Endometrium (tissue), 2 donors: ENCODE measurements at regions not wholly inside any gene's neighbourhood (a gene's known extent, or its start where the extent isn't known, plus 50 kb on each side); places are given as distances from the start of the nearest gene placed in this dataset.
"Not testable (repeated sequence)": the region's sequence is repeated elsewhere in the genome, so short reads cannot be mapped to it uniquely, and the experiment has no call there.

Experiments used
- FAIRE-seq: peaks from 2 replicates; lab custom pipeline; 2012; peaks lifted over from hg19 to GRCh38; lab: Jason Lieb, UNC
- donor health status: control.
- donor health status: control.

DNA sequence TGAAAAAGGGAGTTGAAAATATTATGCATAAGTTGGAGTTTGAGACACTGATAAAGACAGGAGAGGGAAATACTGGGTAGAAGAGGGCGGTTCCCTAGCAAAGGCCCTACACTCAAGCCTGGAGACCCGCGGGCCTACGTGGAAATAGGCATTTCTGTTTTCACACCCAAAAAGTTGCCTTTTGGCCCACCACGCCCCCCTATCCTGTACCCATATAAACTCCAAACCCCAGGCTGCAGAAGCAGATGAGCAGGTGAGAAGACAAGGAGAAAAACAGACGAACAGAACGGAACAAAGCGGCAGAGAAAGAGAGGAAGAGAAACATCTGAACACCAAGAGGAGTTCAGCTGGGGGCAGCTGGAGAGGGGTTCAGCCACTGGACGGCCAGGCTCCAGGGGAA lies 177.9 kb downstream of the GALC start:
- no peak for FAIRE-seq

DNA sequence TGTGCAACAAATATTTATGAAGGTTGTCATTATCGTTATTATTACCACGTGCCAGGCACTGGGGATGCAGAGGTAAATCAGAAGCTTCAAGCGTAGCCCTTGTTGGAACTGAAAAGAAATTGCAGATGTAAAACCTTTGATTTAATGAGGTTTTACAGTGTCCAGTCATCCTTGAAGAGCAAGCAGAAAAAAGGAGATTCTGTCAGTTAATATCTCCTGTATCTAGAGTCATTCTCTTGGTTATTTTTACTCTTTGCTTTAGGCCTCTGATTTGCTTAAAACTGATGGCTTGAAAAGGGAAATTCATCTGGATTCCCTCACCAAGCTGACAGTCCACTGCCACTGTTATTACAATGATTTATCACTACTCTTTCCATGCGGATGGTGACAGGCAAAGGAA lies 179.3 kb downstream of the GALC start:
- no peak for FAIRE-seq

GRCh38 chr14:87813211-87813610 lies 179.8 kb downstream of the GALC start:
- no peak for FAIRE-seq

GRCh38 chr14:87811246-87811645 lies 181.7 kb downstream of the GALC start:
- FAIRE-seq = no peak

- FAIRE-seq = peak; percentile 95
Measured at GRCh38 chr14:87810711-87811110, 182.3 kb downstream of the GALC start.

DNA sequence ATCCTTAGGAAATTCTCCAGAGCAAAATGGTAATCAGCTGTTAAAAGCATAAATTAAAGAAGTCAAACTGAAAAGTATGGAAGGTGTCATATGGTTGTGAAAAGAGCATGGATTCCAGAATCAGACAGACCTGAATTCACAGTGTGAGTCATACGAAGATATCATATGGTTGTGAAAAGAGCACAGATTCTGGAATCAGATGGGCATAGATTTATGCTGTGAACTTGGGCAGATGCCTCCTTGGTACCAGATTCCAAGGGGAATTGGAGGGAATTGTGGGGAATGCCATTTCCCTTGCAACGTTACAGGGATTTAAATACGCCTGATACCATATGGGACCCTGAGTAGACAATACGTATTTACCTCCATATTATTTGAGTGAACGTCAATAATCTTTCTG lies 183.7 kb downstream of the GALC start:
- no peak for FAIRE-seq

- no peak for FAIRE-seq
Measured at GRCh38 chr14:87805315-87805723, 187.7 kb downstream of the GALC start.

DNA sequence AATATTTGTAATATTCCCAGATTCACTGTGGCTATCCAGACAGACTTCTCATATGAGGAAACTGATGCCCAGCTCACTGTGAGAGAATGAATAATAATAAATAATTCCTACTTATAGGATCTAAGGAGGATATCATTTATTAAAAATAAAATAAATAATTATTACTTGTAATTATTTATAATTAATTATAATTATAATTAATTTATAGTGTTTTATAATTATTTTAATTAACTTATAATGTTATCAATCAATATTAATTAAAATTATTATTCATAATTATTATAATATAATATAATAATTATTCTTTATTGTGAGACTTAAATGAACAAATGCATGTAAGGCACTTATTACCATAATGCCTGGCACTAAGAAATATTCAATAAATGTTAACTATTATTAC lies 192.8 kb downstream of the GALC start:
- peak; percentile 90 for FAIRE-seq

- no peak for FAIRE-seq
Measured at GRCh38 chr14:87799400-87799799, 193.6 kb downstream of the GALC start.

GRCh38 chr14:87797001-87797400 lies 196.0 kb downstream of the GALC start:
- FAIRE-seq = no peak

DNA sequence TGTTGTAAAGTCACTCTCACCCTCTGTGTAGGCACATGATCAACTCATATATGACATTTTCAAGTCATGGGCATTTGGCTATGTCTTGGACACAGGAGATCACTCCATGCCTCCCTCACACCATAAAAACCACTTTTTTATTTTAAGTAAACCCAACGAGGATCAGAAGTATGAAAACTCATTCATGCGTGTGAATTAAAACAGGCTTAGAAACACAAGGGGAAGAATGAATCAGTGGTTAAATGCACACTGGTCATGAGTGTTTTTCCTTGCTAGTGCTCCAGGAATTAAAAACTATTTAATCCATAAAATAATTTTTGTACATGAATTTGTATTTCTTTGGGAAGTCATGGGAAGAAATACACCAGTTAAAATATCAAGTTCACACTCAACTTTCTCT lies 198.4 kb downstream of the GALC start:
- FAIRE-seq = no peak

- FAIRE-seq = no peak
Measured at GRCh38 chr14:87785897-87786296, 207.1 kb downstream of the GALC start.

- no peak for FAIRE-seq
Measured at GRCh38 chr14:87784386-87784785, 208.6 kb downstream of the GALC start.

DNA sequence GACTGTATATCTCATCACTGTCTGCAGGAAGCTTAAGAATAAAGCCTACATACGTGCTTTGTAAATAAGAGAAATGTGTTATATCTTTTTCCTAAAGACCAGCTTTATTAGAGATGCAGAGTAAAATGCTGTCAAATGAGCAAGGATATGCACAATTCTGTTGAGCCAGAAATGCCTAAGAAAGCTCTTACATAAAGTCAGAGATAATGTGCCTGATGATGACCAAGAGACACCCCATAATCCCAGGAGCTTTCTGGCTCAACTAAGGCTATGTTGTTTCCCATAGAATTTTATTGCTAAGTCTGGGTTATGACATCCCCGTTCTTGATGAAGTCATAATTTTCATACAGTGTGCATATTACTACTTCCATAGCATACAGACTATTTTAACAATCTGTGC lies 209.9 kb downstream of the GALC start:
- no peak for FAIRE-seq

GRCh38 chr14:87772854-87773253 lies 220.1 kb downstream of the GALC start:
- FAIRE-seq = no peak

GRCh38 chr14:87767567-87767901 lies 225.4 kb downstream of the GALC start:
- no peak for FAIRE-seq

- FAIRE-seq = no peak
Measured at GRCh38 chr14:87758876-87759275, 234.1 kb downstream of the GALC start.

DNA sequence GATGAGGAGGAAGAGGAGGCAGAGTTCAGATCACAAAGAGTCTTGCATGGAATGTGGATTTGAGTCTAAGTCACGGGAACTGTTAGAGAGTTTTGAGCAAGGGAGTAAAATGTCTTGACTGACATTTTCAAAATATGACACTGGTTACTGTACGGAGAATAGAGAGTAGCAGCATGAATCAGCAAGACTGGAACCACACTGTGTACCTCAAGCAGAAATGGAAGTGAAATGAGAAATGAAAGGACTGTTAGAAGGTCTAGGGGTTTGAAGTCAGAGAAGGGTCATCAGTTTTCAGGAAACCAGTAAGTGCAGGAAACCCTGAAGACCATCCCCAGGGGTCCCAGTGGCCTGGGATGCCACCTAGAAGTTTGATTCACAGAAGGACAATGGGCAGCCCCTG lies 236.3 kb downstream of the GALC start:
- no peak for FAIRE-seq

- FAIRE-seq = no peak
Measured at GRCh38 chr14:87754520-87755223, 238.3 kb downstream of the GALC start.

DNA sequence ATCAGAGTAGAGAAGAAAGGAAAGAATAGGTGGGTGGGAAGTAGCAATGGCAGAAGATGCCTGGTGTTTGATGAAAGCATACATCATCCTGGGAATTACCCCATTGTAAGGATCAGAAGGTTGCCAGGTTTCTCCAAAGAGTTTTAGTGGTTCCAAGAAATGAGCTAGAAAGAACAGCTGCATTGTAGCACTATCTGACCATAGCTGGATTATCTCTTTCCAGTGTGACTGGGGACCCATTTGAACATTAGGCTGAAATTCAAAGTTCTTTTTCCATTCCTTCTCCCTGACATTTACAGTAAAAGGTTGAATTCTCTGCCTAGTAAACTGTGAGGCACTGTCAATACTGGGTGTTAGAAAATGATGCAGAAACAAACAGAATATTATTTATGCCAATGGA lies 244.4 kb downstream of the GALC start:
- FAIRE-seq = no peak

GRCh38 chr14:87745507-87746118 lies 247.4 kb downstream of the GALC start:
- no peak for FAIRE-seq

GRCh38 chr14:87734577-87735360 lies 258.2 kb downstream of the GALC start:
- FAIRE-seq = not testable (repeated sequence)

- FAIRE-seq = not testable (repeated sequence)
Measured at GRCh38 chr14:87733115-87733514, 259.9 kb downstream of the GALC start.
